T-helper 22 cell (primary cell): ENCODE measurements at regions not wholly inside any gene's neighbourhood (a gene's known extent, or its start where the extent isn't known, plus 50 kb on each side); places are given as distances from the start of the nearest gene placed in this dataset.

Experiments
- DNase-seq: peaks from one replicate; pipeline ENCODE4 v3.0.0-alpha.2; 2020; ENCODE audit warnings: low read depth

GRCh38 chr21:35895598-35895997 is 164.7 kb downstream of the SETD4 start:
- no peak for DNase-seq

- no peak for DNase-seq
Observed at GRCh38 chr21:35893156-35893555, 167.2 kb downstream of the SETD4 start.

GRCh38 chr21:35886887-35887286 is 173.4 kb downstream of the SETD4 start:
- DNase-seq, result no peak

- no peak for DNase-seq
Observed at GRCh38 chr21:35885942-35886541, 174.3 kb downstream of the SETD4 start.

GRCh38 chr21:35882791-35883240 is 177.5 kb downstream of the SETD4 start:
- DNase-seq, result no peak

- no peak for DNase-seq
Observed at GRCh38 chr21:35873441-35873840, 186.9 kb downstream of the SETD4 start.

- DNase-seq, result no peak
Observed at GRCh38 chr21:35871906-35872305, 188.4 kb downstream of the SETD4 start.

- DNase-seq, result no peak
Observed at GRCh38 chr21:35868869-35869223, 191.5 kb downstream of the SETD4 start.

GRCh38 chr21:35868005-35868868 is 192.1 kb downstream of the SETD4 start:
- no peak for DNase-seq

- no peak for DNase-seq
Observed at GRCh38 chr21:35864039-35864438, 196.3 kb downstream of the SETD4 start.

- DNase-seq, result no peak
Observed at GRCh38 chr21:35862969-35863368, 197.4 kb downstream of the SETD4 start.

GRCh38 chr21:35861661-35862060 is 198.7 kb downstream of the SETD4 start:
- no peak for DNase-seq

GRCh38 chr21:35860189-35860869 is 200.0 kb downstream of the SETD4 start:
- no peak for DNase-seq

GRCh38 chr21:35859677-35860076 is 200.6 kb downstream of the SETD4 start:
- no peak for DNase-seq

- no peak for DNase-seq
Observed at GRCh38 chr21:35857095-35857494, 203.2 kb downstream of the SETD4 start.

GRCh38 chr21:35855484-35855883 is 204.8 kb downstream of the SETD4 start:
- no peak for DNase-seq

GRCh38 chr21:35854281-35854680 is 206.0 kb downstream of the SETD4 start:
- DNase-seq, result no peak

GRCh38 chr21:35853321-35854239 is 206.7 kb downstream of the SETD4 start:
- DNase-seq, result no peak

- DNase-seq, result no peak
Observed at GRCh38 chr21:35852820-35853219, 207.5 kb downstream of the SETD4 start.

- DNase-seq, result no peak
Observed at GRCh38 chr21:35850542-35851103, 209.7 kb downstream of the SETD4 start.

GRCh38 chr21:35850029-35850428 is 210.3 kb downstream of the SETD4 start:
- no peak for DNase-seq

- no peak for DNase-seq
Observed at GRCh38 chr21:35849144-35849543, 211.2 kb downstream of the SETD4 start.
